ENCODE measurements at regions not wholly inside any gene's neighbourhood (a gene's known extent, or its start where the extent isn't known, plus 50 kb on each side); places are given as distances from the start of the nearest gene placed in this dataset.

GRCh38 chr4:141469392-141469791, 167.0 kb upstream of the IL15 start:
- TF ChIP-seq EZH2 (IDR thresholded peaks at IDR 0.05): no peak
- TF ChIP-seq POLR2AphosphoS5 (IDR thresholded peaks at IDR 0.05; ENCODE audit: borderline replicate concordance, low read depth, low read length): no peak
- TF ChIP-seq FOXP2 (optimal IDR thresholded peaks at IDR 0.05; ENCODE audit: control extremely low read depth, extremely low read length, insufficient read depth): no peak

Measured in SK-N-MC (cell line).